Right lobe of liver (tissue), 6 donors: ENCODE measurements at regions not wholly inside any gene's neighbourhood (a gene's known extent, or its start where the extent isn't known, plus 50 kb on each side); places are given as distances from the start of the nearest gene placed in this dataset.

ENCODE experiments used
- ATAC-seq, 4 donors: fragments of 200-7000 bp; cut with Tn5 transposase; one replicate each; pipeline ENCODE4 v1.9.1; 2020; ENCODE audit warnings: mild to moderate bottlenecking in 4 of 4, moderate library complexity in 4 of 4
- DNase-seq, 3 donors: peaks; one replicate each; pipeline ENCODE4 v3.0.0-alpha.2; 2020
- H3K27ac ChIP-seq, 3 donors: fragments of 200-600 bp; one replicate each; pipeline ENCODE4 v1.8.0; 2022
- H3K27me3 ChIP-seq, 2 donors: fragments of 200-600 bp; one replicate each; pipeline ENCODE4 v1.8.0; 2022
- H3K36me3 ChIP-seq, 4 donors: fragments of 200-600 bp; sonication (generic) in 1 of 4; one replicate each; pipeline versions ENCODE4 v1.5.1 to v1.8.0; 2017 to 2022; ENCODE audit warnings: control low read depth in 1 of 4
- H3K4me1 ChIP-seq, 4 donors: fragments of 200-600 bp; sonication (generic) in 1 of 4; one replicate each; pipeline versions ENCODE4 v1.5.1 to v1.8.0; 2017 to 2022; ENCODE audit warnings: control low read depth in 1 of 4
- H3K4me3 ChIP-seq, 3 donors: fragments of 200-600 bp; one replicate each; pipeline ENCODE4 v1.8.0; 2022
- H3K9me3 ChIP-seq, 4 donors: fragments of 200-600 bp; sonication (generic) in 1 of 4; one replicate each; pipeline versions ENCODE4 v1.5.1 to v1.8.0; 2017 to 2022; ENCODE audit warnings: control low read depth in 1 of 4
- POLR2A ChIP-seq: fragments of 450-650 bp; IDR thresholded peaks from one replicate; pipeline ENCODE4 v1.6.1; 2017; ENCODE audit warnings: antibody characterized with exemption, mild to moderate bottlenecking
- WGBS: methylation state at CpG from one replicate; pipeline ENCODE4 v1.1.6; 2018; ENCODE audit warnings: low coverage, low lambda C conversion rate; ENCODE audit not compliant: insufficient coverage; ENCODE audit errors: missing lambda C conversion rate; 5-methylcytosine and 5-hydroxymethylcytosine counted together
- intact Hi-C, 2 donors: fragments of 100-400 bp; cut with DNase I; formaldehyde crosslinking; loops; one replicate each; pipeline versions ENCODE4 v1.11.2 to v1.14.1; 2022
- TF ChIP-seq, protein P1 (sequence below), 4 donors: fragments of 200-600 bp in 3 of 4; fragments of 450-650 bp in 1 of 4; IDR thresholded peaks; one replicate each; pipeline versions ENCODE4 v1.5.1 to v1.8.0; 2016 to 2022; ENCODE audit warnings: antibody characterized with exemption in 4 of 4, mild to moderate bottlenecking in 2 of 4
- donor health status: DM: no; HTN: yes; CAD: no.
- donor health status: DM: no; HTN: no; CAD: no.
- donor health status: DM: no; HTN: no; CAD: no.
- donor health status: DM: no; HTN: yes; CAD: no.
- donor health status: DM: no; HTN: yes; CAD: no.

DNA sequence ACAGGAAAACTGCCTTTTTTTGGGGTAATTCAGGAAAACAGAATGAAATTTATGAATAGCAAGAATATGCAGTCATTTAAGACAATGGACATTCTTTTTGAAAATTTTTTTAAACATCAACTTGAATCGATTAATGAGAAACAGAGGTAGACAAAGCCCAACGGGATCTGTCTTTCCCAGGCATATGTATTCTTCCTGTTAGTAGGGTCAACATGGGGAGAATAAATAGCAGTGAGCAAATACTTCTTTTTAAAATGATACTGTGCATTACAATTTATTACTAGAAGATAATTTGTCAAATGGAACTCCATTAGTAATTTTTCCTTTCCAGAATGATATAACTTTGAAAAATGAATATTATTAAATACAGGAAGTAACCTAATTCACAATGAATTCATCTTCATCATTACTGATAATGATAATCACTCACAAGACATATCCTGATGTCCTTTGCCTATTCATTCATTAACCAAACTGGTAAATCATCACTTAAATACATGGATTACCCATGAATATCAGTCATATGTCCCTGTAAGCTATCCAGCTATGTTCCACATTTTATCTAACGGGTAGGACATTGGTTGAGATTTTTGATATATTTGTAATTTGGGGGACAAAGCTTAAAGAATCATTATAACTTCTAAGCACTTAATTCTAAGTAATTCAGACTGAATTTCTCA is 209.2 kb upstream of the CDIN1 start:
- WGBS = 39% methylated on average over 3 of the region's 3 CpGs

DNA sequence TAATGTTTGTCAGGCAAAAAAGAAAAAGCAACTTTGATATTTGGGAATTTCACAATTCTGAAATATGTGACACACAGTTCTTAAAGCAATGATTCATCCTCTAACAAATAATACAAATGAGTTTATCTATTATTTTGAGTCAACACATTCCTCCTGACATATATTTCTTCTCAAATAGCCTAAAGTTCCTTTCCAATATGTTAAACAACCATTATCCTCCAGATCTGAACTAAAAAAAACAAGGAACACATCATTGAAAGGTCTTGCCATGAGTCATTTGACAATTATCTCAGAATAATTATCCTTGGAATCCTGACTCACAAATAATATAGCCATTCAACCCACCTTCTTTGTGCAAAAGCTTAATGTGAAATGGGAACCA is 208.7 kb upstream of the CDIN1 start:
- TF ChIP-seq, protein P1, sequence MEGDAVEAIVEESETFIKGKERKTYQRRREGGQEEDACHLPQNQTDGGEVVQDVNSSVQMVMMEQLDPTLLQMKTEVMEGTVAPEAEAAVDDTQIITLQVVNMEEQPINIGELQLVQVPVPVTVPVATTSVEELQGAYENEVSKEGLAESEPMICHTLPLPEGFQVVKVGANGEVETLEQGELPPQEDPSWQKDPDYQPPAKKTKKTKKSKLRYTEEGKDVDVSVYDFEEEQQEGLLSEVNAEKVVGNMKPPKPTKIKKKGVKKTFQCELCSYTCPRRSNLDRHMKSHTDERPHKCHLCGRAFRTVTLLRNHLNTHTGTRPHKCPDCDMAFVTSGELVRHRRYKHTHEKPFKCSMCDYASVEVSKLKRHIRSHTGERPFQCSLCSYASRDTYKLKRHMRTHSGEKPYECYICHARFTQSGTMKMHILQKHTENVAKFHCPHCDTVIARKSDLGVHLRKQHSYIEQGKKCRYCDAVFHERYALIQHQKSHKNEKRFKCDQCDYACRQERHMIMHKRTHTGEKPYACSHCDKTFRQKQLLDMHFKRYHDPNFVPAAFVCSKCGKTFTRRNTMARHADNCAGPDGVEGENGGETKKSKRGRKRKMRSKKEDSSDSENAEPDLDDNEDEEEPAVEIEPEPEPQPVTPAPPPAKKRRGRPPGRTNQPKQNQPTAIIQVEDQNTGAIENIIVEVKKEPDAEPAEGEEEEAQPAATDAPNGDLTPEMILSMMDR (IDR thresholded peaks at IDR 0.05) = no peak
- TF ChIP-seq POLR2A = no peak
- no peak for DNase-seq
- Histone ChIP-seq H3K27me3 (no peaks in the 10 kb centered on the region), H3K4me3 (no peak overlapping the region), H3K4me1 (no peaks in the 10 kb centered on the region), H3K36me3 (no peaks in the 10 kb centered on the region), H3K9me3 (no peaks in the 10 kb centered on the region), H3K27ac (no peak overlapping the region)
- no peak for ATAC-seq
- intact Hi-C loops = no loop called here

More for the DNA sequence above, 209.2 kb upstream of the CDIN1 start:
- Histone ChIP-seq H3K27ac (no peak overlapping the region), H3K4me1 (no peaks in the 10 kb centered on the region), H3K27me3 (no peaks in the 10 kb centered on the region), H3K36me3 (no peaks in the 10 kb centered on the region), H3K4me3 (no peak overlapping the region), H3K9me3 (no peaks in the 10 kb centered on the region)
- DNase-seq = no peak
- no peak for ATAC-seq
- intact Hi-C loops = no loop called here
- TF ChIP-seq POLR2A = no peak
- TF ChIP-seq, protein P1 (IDR thresholded peaks at IDR 0.05) = no peak

DNA sequence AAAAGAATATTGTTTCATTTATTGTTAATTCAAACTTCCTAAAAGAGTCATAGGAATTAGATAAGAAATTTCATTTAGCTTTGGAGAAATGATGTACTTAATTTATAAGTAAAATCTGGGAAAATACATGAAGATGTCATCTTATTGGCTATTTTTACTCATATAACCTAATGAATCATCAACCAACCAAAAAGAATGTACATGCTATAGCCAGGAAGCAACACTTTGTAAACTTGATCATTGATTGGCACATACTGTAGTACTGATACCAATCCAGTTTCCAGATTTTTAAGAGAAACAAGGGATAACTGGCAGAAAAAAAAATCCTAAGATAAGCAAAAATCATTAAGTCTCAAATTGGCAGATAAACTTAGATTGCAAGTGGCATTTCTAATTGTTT is 207.9 kb upstream of the CDIN1 start:
- no peak for ATAC-seq
- no peak overlapping the region for H3K27ac ChIP-seq
- TF ChIP-seq, protein P1 (IDR thresholded peaks at IDR 0.05) = no peak
- TF ChIP-seq POLR2A = no peak

DNA sequence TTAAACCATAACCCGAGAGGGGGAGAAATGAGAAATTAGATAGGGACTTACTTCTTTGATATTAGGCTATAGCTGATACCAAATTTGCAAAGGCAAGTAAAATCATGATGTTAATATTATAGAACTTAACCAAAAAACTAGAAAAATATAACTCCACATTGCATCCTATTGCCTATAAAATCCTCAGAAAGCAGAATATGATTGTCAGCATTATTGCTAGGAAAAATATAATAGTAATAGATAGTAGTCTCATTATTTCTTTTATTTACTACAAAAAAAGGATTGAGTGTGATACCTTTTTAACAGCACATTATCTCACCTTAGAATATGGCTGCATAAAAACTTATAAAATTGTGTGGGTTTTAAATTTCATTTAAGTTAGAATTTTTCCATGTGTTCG is 206.5 kb upstream of the CDIN1 start:
- H3K27ac ChIP-seq = no peak overlapping the region
- no peak overlapping the region for H3K4me3 ChIP-seq
- H3K36me3 ChIP-seq = no peaks in the 10 kb centered on the region
- intact Hi-C loops = no loop called here
- 41% methylated on average over 2 of the region's 2 CpGs for WGBS
- no peak for ATAC-seq
- no peaks in the 10 kb centered on the region for H3K27me3 ChIP-seq
- TF ChIP-seq, protein P1 (IDR thresholded peaks at IDR 0.05) = no peak
- TF ChIP-seq POLR2A = no peak
- DNase-seq = no peak
- H3K4me1 ChIP-seq = no peaks in the 10 kb centered on the region
- H3K9me3 ChIP-seq = no peaks in the 10 kb centered on the region

More for the DNA sequence above, 207.9 kb upstream of the CDIN1 start:
- Histone ChIP-seq H3K36me3 (no peaks in the 10 kb centered on the region), H3K4me1 (no peaks in the 10 kb centered on the region), H3K9me3 (no peaks in the 10 kb centered on the region), H3K4me3 (no peak overlapping the region), H3K27me3 (no peaks in the 10 kb centered on the region)
- intact Hi-C loops = no loop called here
- no peak for DNase-seq

DNA sequence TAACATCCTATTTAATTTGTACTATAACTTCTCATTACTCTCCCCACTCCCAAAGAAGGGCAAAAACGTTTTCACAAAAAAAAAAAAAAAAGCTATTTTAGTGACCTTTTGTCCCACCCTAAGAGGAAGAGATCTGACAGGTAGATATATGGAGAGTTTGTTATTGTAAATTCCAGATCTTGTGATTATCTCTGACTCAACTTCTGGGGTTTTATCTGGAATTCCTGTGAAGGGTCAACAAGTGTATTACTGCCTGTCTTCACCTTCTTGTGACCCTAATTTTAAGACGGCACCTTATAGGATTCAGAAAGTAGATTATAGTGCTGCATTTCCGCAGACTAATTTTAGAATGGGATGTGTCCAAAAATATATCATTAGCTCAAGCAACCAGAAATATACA is 205.9 kb upstream of the CDIN1 start:
- no peaks in the 10 kb centered on the region for H3K27me3 ChIP-seq
- WGBS = 21% methylated on average over 3 of the region's 3 CpGs
- DNase-seq (no peak), ATAC-seq (no peak)
- no peaks in the 10 kb centered on the region for H3K36me3 ChIP-seq
- intact Hi-C loops = no loop called here
- H3K4me3 ChIP-seq = no peak overlapping the region
- no peaks in the 10 kb centered on the region for H3K9me3 ChIP-seq
- no peak for TF ChIP-seq POLR2A
- TF ChIP-seq, protein P1 (IDR thresholded peaks at IDR 0.05) = no peak
- no peaks in the 10 kb centered on the region for H3K4me1 ChIP-seq
- H3K27ac ChIP-seq = no peak overlapping the region
